Epithelial cell of proximal tubule (primary cell): ENCODE measurements at regions not wholly inside any gene's neighbourhood (a gene's known extent, or its start where the extent isn't known, plus 50 kb on each side); places are given as distances from the start of the nearest gene placed in this dataset.

Source experiments
- DNase-seq: peaks from one replicate; pipeline ENCODE4 v3.0.0-alpha.2; 2011; ENCODE audit warnings: low read depth
- H3K4me3 ChIP-seq: 2 replicates; pipeline ENCODE4 v1.5.1; 2011; ENCODE audit warnings: low read depth, mild to moderate bottlenecking, low read length
- CTCF ChIP-seq: conservative IDR thresholded peaks from 2 replicates; pipeline ENCODE4 v1.5.1; 2012; ENCODE audit warnings: low read depth, mild to moderate bottlenecking, low read length

DNA sequence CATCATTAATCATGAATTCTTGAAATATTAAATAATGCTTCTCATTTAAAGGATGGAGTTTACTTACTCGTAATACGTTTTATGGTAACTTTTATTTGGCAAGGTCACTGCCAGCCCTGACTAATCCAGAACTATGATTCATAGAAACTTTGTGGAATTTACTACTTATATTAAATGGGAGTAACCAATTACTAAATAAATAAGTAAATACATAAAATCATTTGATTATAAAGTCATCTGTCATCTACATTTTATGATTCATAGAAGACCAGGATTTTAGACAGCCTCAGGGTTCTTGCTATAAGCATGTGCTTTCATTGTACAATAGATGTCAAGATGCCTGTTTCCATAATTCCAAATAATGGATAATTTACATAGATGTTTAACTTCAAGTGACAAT lies 611.1 kb downstream of the TBC1D4 start:
- DNase-seq, result no peak
- H3K4me3 ChIP-seq, result no peak overlapping the region
- TF ChIP-seq CTCF, result no peak

DNA sequence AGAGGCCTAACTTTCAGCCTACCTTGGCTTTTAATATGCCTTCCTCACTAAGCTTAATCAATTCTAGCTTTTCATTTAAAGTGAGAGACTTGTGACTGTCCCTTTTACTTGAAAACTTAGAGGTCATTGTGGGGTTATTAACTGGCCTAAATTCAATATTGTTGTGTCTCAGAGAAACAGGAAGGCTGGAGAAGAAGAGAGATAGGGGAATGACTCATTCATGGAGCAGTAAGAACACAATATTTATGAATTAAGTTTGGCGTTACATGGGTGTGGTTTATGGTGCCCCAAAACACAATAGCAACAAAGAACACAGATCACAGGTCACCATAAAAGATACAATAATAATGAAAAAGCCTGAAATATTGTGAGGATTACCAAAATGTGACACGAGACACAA lies 612.1 kb downstream of the TBC1D4 start:
- no peak for TF ChIP-seq CTCF
- DNase-seq, result no peak
- no peak overlapping the region for H3K4me3 ChIP-seq

- TF ChIP-seq CTCF, result no peak
- no peak overlapping the region for H3K4me3 ChIP-seq
- DNase-seq, result no peak
These were observed 613.9 kb downstream of the TBC1D4 start for GRCh38 chr13:74868049-74868448.

DNA sequence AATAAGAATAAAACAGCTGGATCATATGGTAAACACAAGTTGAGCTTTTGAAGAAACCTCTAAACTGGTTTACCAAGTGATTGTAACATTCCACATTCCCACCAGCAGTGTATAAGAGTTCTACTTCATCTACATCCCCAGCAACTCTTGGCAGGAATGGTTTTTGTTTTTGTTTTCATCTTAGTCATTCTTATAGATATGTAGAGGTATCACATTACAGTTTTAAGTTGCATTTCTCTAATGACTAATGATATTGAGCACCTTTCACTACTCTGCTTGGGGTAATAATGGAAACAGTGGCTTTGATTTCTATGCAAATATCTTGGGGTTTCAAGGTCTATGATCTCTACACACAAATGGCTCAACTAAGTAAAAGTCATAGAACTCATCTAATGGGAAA lies 614.5 kb downstream of the TBC1D4 start:
- H3K4me3 ChIP-seq, result no peak overlapping the region
- DNase-seq, result no peak
- TF ChIP-seq CTCF, result no peak

DNA sequence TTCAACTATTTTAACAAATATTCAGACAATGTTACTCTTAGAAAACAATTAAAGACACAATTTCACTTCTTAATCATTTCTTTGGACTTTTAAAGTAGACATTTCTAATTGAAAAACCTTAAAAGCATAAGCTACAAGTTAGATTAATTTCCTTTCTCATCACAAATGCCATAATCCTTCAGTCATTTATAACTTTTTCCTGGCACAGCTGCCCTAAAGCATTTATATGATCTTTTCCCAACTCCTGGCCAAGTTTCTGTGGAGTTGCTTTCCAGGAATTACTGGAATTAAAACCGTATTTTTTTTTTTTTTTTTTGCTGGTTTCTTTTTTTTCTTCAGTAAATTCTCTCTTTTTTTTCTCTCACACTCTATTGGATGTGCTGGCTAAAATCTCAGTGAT lies 615.9 kb downstream of the TBC1D4 start:
- H3K4me3 ChIP-seq, result no peak overlapping the region
- TF ChIP-seq CTCF, result no peak
- no peak for DNase-seq

DNA sequence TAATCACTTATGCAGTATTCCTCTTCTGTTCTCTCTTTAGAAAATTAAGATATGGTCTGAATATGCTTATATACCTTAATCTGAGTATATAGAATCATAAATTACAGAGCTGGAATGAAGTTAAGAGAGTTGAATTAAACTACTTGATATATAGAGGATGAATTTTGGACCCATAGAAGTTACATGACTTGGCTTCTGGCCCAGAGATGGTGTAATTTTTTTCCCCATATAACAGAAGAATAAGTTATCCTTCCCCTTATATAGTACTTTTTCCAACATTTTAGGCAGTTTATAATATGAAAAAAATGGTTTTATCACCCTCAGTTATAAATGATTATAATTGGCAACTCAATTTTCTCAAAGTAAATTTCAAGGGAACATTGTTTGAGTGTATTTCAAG lies 616.3 kb downstream of the TBC1D4 start:
- H3K4me3 ChIP-seq, result no peak overlapping the region
- no peak for DNase-seq
- no peak for TF ChIP-seq CTCF

GRCh38 chr13:74860789-74861188 lies 621.2 kb downstream of the TBC1D4 start:
- TF ChIP-seq CTCF, result no peak
- no peak for DNase-seq
- H3K4me3 ChIP-seq, result no peak overlapping the region
